ENCODE measurements at regions not wholly inside any gene's neighbourhood (a gene's known extent, or its start where the extent isn't known, plus 50 kb on each side); places are given as distances from the start of the nearest gene placed in this dataset.

DNA sequence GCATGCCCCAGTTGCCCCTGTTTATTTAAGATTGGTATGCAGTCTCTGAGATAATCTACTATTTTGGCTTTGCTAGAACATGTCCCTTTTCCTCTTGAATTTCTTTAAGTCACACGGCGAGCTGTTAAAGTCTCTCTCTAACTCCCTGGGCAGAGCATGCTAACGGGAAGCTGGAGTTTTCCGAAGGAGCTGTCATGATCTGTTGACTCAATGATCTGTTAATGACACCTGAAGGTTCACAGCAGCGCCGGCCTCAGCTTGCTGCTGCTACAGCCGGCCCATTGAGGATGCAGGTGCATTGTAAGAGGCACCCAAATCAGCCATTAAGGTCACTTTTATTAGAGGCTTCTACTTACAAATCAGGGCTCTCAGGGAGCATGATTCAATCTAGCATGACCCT is 1203.4 kb downstream of the MAT2B start:
- Histone ChIP-seq H3K4me1 (ENCODE audit: control insufficient read depth, low read depth, low read length) (peaks cover 7% of the 10 kb centered on the region), H3K4me3 (ENCODE audit: low read length) (no peak overlapping the region), H3K9me3 (ENCODE audit: control insufficient read depth, low read depth, low read length) (no peaks in the 10 kb centered on the region), H3K27ac (ENCODE audit: low read length) (no peak overlapping the region), H3K27me3 (ENCODE audit: control insufficient read depth, insufficient read depth, low read length) (no peaks in the 10 kb centered on the region), H3K36me3 (ENCODE audit: control insufficient read depth, low read depth, low read length) (no peaks in the 10 kb centered on the region), H3K9ac (ENCODE audit: low read length) (no peak overlapping the region)

DNA sequence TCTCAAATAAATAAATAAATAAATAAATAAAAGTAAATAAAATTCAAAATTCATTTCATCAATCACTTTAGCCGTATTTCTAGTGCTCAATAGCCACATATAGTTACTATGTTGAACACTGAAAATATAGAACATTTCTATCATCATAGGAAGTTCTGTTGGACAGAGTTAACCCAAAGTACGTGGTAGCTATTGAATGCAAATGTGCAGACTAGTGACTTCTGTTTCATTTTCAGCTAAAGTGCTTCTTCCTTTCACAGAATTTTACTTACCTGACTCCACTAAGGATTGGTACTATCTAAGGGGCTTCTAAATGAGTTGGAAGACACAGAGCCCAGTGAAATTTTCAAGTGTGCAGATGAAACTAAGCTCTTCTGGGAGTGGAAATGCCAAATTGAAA is 1208.3 kb downstream of the MAT2B start:
- Histone ChIP-seq H3K4me1 (ENCODE audit: control insufficient read depth, low read depth, low read length) (peaks cover 2% of the 10 kb centered on the region), H3K4me3 (ENCODE audit: low read length) (no peak overlapping the region), H3K36me3 (ENCODE audit: control insufficient read depth, low read depth, low read length) (no peaks in the 10 kb centered on the region), H3K9ac (ENCODE audit: low read length) (no peak overlapping the region), H3K27me3 (ENCODE audit: control insufficient read depth, insufficient read depth, low read length) (no peaks in the 10 kb centered on the region), H3K27ac (ENCODE audit: low read length) (no peak overlapping the region), H3K9me3 (ENCODE audit: control insufficient read depth, low read depth, low read length) (no peaks in the 10 kb centered on the region)

DNA sequence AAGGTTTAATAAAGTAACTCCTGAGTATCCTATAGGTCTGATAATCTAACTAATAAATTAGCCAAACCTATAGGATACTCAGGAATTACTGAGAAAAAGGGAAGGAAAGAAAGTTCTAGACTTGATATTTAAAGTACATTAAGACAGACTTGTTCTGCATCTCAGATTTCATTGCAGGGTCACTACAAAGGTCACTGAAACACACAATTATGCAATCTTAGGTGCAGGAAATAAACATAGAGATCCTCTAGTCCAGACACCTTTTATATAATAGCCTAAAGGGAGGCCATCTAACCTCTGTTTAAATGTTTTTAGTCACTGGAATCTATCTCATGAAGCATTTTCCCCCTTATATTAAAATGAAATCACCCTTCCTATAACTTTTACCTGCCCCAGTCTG is 1215.7 kb downstream of the MAT2B start:
- H3K36me3 ChIP-seq (ENCODE audit: control insufficient read depth, low read depth, low read length) = no peaks in the 10 kb centered on the region
- no peak overlapping the region for H3K27ac ChIP-seq (ENCODE audit: low read length)
- no peaks in the 10 kb centered on the region for H3K27me3 ChIP-seq (ENCODE audit: control insufficient read depth, insufficient read depth, low read length)
- no peak overlapping the region for H3K4me3 ChIP-seq (ENCODE audit: low read length)
- H3K9ac ChIP-seq (ENCODE audit: low read length) = no peak overlapping the region
- no peaks in the 10 kb centered on the region for H3K9me3 ChIP-seq (ENCODE audit: control insufficient read depth, low read depth, low read length)
- H3K4me1 ChIP-seq (ENCODE audit: control insufficient read depth, low read depth, low read length) = no peaks in the 10 kb centered on the region

DNA sequence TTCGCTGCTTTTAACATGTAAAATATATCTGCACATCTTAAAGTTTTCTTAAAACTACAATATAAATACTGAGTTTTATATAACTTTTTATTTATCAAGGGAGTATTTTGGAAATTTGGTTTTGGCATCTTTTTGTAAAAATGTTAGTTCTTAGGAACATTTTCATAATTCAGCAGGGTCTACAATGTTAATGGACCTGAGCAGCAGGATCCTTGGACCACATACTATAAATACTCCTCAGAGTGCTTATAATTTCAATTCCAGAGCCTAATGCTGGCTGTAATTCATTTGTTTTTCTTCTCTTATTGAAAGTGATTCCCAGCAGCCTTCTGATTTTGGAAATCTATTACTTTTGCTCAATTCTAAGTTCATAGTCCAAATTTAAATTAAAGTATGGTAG is 1216.2 kb downstream of the MAT2B start:
- Histone ChIP-seq H3K27ac (ENCODE audit: low read length) (no peak overlapping the region), H3K9me3 (ENCODE audit: control insufficient read depth, low read depth, low read length) (no peaks in the 10 kb centered on the region), H3K4me3 (ENCODE audit: low read length) (no peak overlapping the region), H3K9ac (ENCODE audit: low read length) (no peak overlapping the region), H3K27me3 (ENCODE audit: control insufficient read depth, insufficient read depth, low read length) (no peaks in the 10 kb centered on the region), H3K36me3 (ENCODE audit: control insufficient read depth, low read depth, low read length) (no peaks in the 10 kb centered on the region), H3K4me1 (ENCODE audit: control insufficient read depth, low read depth, low read length) (no peaks in the 10 kb centered on the region)

DNA sequence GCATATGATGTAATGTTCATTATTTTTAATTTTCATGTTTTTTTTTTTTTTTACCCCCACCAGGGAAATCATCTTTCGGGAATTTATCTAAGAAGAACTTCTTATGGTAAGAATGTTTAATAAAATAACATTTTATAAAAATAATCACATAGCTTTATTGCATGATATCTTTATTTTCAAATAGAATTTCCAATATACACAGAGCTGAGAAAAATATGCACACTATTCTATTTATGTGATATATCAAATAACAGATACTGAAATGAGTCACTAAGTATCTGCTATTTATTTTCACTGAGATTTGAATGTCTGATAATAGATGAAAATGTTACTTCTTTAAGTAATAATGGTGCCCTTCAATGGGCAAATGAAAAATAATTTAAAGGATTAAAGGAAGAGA is 1217.3 kb downstream of the MAT2B start:
- Histone ChIP-seq H3K9me3 (ENCODE audit: control insufficient read depth, low read depth, low read length) (no peaks in the 10 kb centered on the region), H3K4me3 (ENCODE audit: low read length) (no peak overlapping the region), H3K27ac (ENCODE audit: low read length) (no peak overlapping the region), H3K4me1 (ENCODE audit: control insufficient read depth, low read depth, low read length) (no peaks in the 10 kb centered on the region), H3K36me3 (ENCODE audit: control insufficient read depth, low read depth, low read length) (no peaks in the 10 kb centered on the region), H3K9ac (ENCODE audit: low read length) (no peak overlapping the region), H3K27me3 (ENCODE audit: control insufficient read depth, insufficient read depth, low read length) (no peaks in the 10 kb centered on the region)

DNA sequence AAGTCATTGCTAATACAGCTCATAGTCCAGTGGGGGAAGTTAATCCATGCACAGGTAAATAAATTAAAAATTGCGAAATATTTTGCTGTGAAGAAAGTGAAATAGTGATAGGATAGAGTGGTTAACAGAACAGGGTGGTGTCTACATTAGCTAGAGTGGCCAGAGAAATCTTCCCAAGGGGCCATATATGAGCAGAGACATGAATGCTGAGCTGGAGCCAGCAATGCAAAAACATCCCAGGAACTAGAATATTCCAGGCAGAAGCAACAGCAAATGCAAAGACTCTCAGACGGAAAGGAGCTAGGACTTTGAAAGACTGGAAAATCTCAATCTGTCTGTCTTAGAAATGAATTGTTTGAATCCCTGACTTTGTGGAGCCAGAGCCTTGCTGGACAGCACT is 1221.6 kb downstream of the MAT2B start:
- H3K4me3 ChIP-seq (ENCODE audit: low read length) = no peak overlapping the region
- no peak overlapping the region for H3K9ac ChIP-seq (ENCODE audit: low read length)
- no peaks in the 10 kb centered on the region for H3K4me1 ChIP-seq (ENCODE audit: control insufficient read depth, low read depth, low read length)
- H3K9me3 ChIP-seq (ENCODE audit: control insufficient read depth, low read depth, low read length) = no peaks in the 10 kb centered on the region
- no peak overlapping the region for H3K27ac ChIP-seq (ENCODE audit: low read length)
- H3K27me3 ChIP-seq (ENCODE audit: control insufficient read depth, insufficient read depth, low read length) = no peaks in the 10 kb centered on the region
- H3K36me3 ChIP-seq (ENCODE audit: control insufficient read depth, low read depth, low read length) = no peaks in the 10 kb centered on the region

DNA sequence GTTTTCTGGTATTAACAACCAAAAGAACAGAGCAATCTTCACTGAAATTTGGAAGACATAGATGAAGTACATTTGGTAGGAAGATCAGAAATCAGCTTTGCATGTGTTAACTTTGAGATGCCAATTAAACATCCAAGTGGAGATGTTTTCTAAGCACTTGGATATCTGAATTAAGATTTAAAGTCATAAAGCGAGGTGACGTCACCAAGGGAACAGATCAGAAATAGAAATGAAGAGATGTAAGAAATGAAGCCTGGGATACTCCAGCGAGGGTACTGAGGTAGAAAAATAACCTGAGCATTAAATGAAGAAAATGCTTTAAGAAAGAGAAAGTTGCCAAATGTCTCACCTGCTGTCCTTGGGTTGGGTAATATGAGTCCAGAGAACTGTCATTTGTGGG is 1223.3 kb downstream of the MAT2B start:
- Histone ChIP-seq H3K27ac (ENCODE audit: low read length) (no peak overlapping the region), H3K27me3 (ENCODE audit: control insufficient read depth, insufficient read depth, low read length) (no peaks in the 10 kb centered on the region), H3K9me3 (ENCODE audit: control insufficient read depth, low read depth, low read length) (no peaks in the 10 kb centered on the region), H3K9ac (ENCODE audit: low read length) (no peak overlapping the region), H3K36me3 (ENCODE audit: control insufficient read depth, low read depth, low read length) (no peaks in the 10 kb centered on the region), H3K4me3 (ENCODE audit: low read length) (no peak overlapping the region), H3K4me1 (ENCODE audit: control insufficient read depth, low read depth, low read length) (no peaks in the 10 kb centered on the region)

DNA sequence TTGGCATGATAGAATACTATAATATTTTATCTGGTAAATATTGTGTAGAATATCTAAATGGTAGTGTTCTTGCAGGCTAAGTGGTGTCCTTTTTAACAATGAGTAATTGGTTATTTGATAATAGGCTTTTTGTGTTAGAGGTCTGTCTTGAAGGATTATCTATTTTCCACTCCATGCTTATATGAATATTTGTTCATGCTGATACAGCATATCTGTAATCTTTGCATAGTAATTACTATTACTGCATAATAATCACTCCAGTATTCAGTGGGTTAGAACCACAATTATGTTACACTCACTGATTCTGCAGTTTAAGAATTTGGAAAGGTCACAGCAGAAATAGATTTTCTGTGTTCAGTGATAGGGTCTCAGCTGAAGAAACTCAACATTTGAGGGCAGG is 1229.9 kb downstream of the MAT2B start:
- no peak overlapping the region for H3K4me3 ChIP-seq (ENCODE audit: low read length)
- H3K36me3 ChIP-seq (ENCODE audit: control insufficient read depth, low read depth, low read length) = no peaks in the 10 kb centered on the region
- no peak overlapping the region for H3K9ac ChIP-seq (ENCODE audit: low read length)
- H3K9me3 ChIP-seq (ENCODE audit: control insufficient read depth, low read depth, low read length) = no peaks in the 10 kb centered on the region
- H3K27ac ChIP-seq (ENCODE audit: low read length) = no peak overlapping the region
- H3K4me1 ChIP-seq (ENCODE audit: control insufficient read depth, low read depth, low read length) = no peaks in the 10 kb centered on the region
- H3K27me3 ChIP-seq (ENCODE audit: control insufficient read depth, insufficient read depth, low read length) = no peaks in the 10 kb centered on the region

DNA sequence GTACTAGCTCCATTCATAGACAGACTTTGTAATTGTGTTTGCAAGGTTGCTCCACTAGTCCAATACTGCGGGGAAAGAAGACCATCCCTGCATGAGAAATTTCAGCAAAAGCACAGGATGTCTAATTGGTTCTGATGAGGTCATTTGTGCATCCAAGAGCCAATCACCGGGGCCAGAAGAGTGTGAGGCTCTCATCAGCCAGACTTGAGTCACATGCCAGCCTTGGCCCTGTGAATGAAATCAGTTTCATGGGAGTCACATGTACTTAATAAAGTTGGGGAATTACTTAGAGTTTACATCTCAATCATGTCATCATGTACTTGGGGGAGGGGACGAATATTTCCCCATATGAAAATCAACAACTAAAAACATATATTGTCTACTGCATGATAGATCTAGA is 1236.0 kb downstream of the MAT2B start:
- H3K27me3 ChIP-seq (ENCODE audit: control insufficient read depth, insufficient read depth, low read length) = no peaks in the 10 kb centered on the region
- H3K36me3 ChIP-seq (ENCODE audit: control insufficient read depth, low read depth, low read length) = no peaks in the 10 kb centered on the region
- H3K9ac ChIP-seq (ENCODE audit: low read length) = no peak overlapping the region
- peaks cover 4% of the 10 kb centered on the region for H3K4me1 ChIP-seq (ENCODE audit: control insufficient read depth, low read depth, low read length)
- H3K4me3 ChIP-seq (ENCODE audit: low read length) = no peak overlapping the region
- no peak overlapping the region for H3K27ac ChIP-seq (ENCODE audit: low read length)
- H3K9me3 ChIP-seq (ENCODE audit: control insufficient read depth, low read depth, low read length) = no peaks in the 10 kb centered on the region

DNA sequence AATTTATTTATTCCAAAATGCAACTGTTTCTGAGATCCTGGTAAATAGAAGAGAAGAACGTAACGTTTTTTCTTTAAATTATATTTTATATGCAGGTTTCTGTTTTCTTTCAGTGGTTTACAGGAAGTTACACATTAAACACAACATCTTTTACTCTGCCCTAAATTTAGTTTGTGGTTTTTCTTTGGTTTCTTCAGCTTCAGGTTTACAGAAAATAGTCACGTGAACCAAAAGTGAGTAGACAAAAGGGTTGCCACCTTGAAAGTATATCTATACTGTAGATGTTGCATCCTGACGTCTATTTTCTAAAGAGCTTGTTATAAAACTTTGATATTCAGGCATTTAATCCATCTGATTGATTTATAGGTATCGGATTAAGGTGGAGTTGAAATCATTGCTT is 1236.6 kb downstream of the MAT2B start:
- peaks cover 4% of the 10 kb centered on the region for H3K4me1 ChIP-seq (ENCODE audit: control insufficient read depth, low read depth, low read length)

DNA sequence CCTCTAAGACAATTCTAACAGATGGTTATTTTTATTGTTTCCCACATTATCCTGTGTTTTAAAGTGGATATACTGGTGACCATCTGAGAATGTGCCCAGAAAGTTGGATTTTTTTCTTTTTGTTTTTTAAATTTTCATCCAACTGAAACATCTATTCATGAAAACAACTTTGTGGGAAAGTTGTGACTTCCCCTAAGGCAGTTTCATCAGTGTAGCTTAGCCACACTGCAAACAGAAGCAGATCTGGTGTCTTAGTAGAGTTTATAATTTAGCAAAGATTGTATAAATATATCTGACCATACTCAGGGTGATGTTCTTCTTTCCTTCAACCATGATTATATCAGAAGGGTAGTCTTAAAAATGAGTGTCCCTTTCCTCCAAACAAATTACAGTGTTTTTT is 1241.3 kb downstream of the MAT2B start:
- Histone ChIP-seq H3K9ac (ENCODE audit: low read length) (no peak overlapping the region), H3K4me3 (ENCODE audit: low read length) (no peak overlapping the region), H3K27ac (ENCODE audit: low read length) (no peak overlapping the region), H3K36me3 (ENCODE audit: control insufficient read depth, low read depth, low read length) (no peaks in the 10 kb centered on the region), H3K4me1 (ENCODE audit: control insufficient read depth, low read depth, low read length) (peaks cover 4% of the 10 kb centered on the region), H3K9me3 (ENCODE audit: control insufficient read depth, low read depth, low read length) (no peaks in the 10 kb centered on the region), H3K27me3 (ENCODE audit: control insufficient read depth, insufficient read depth, low read length) (no peaks in the 10 kb centered on the region)

More for the DNA sequence above, 1236.6 kb downstream of the MAT2B start:
- Histone ChIP-seq H3K4me3 (ENCODE audit: low read length) (no peak overlapping the region), H3K27me3 (ENCODE audit: control insufficient read depth, insufficient read depth, low read length) (no peaks in the 10 kb centered on the region), H3K27ac (ENCODE audit: low read length) (no peak overlapping the region), H3K36me3 (ENCODE audit: control insufficient read depth, low read depth, low read length) (no peaks in the 10 kb centered on the region), H3K9me3 (ENCODE audit: control insufficient read depth, low read depth, low read length) (no peaks in the 10 kb centered on the region), H3K9ac (ENCODE audit: low read length) (no peak overlapping the region)

DNA sequence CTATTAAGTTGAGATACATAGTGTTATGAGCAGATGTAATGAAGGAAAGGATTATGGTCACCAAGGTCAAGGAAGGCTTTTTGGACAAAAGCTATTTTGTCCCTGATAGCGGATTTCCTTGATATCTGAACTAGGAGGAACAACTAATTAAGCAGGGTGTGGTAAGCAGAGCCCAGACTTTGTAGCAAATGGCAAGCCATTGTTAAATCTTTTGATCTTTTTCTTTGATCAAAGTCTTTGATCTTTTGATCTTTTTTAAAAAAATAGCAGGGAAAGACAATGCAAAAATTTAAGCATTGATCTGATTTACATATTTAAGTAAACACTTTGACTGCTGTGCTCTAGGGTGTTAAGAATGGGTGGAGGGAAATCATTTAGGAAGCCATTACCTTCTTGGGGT is 1242.0 kb downstream of the MAT2B start:
- Histone ChIP-seq H3K4me1 (ENCODE audit: control insufficient read depth, low read depth, low read length) (peaks cover 4% of the 10 kb centered on the region), H3K27ac (ENCODE audit: low read length) (no peak overlapping the region), H3K27me3 (ENCODE audit: control insufficient read depth, insufficient read depth, low read length) (no peaks in the 10 kb centered on the region), H3K4me3 (ENCODE audit: low read length) (no peak overlapping the region), H3K9ac (ENCODE audit: low read length) (no peak overlapping the region), H3K9me3 (ENCODE audit: control insufficient read depth, low read depth, low read length) (no peaks in the 10 kb centered on the region), H3K36me3 (ENCODE audit: control insufficient read depth, low read depth, low read length) (no peaks in the 10 kb centered on the region)
